ENCODE measurements at regions not wholly inside any gene's neighbourhood (a gene's known extent, or its start where the extent isn't known, plus 50 kb on each side); places are given as distances from the start of the nearest gene placed in this dataset.

DNA sequence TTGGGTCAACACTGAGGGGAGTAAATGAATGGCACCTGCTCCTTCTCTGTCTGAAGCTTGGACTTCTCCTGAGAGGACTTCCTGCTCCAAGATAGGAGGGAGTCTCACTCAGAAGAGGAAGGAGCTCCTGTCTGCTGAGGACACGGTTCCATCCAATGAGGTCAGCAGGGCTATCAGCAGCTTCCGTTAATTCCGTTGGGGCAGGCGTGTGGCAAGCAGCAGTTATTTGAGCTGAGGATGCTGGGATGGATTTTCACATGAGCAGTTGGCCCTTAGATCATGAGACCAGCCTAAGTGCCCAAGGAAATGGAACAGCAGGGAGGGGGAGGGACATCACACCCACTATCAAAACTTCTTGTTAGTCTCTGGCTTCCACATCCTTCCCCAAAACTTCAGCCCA is 159.0 kb upstream of the PZP start:
- H3K9me3 ChIP-seq (ENCODE audit: control insufficient read depth, insufficient read depth, low read length): no peaks in the 10 kb centered on the region

More for the DNA sequence above, 159.0 kb upstream of the PZP start:
- in situ Hi-C loops (cut with MboI; ENCODE audit: low sequenced_read_pairs): no loop called here
- Histone ChIP-seq H2BK5ac (ENCODE audit: low read depth, low read length, poor library complexity, severe bottlenecking) (no peak overlapping the region), H3K4ac (ENCODE audit: low read depth, low read length) (no peak overlapping the region), H2AK5ac (ENCODE audit: low read depth, low read length) (no peak overlapping the region), H3K79me1 (ENCODE audit: low read depth in 1 of 2, low read length in 2 of 2) (no peaks in the 10 kb centered on the region), H3K4me2 (ENCODE audit: low read depth, low read length) (no peak overlapping the region), H2BK15ac (ENCODE audit: low read depth, low read length) (no peak overlapping the region), H3K56ac (ENCODE audit: extremely low read depth, insufficient read depth, low read length) (no peak overlapping the region), H3K14ac (replicated peaks; ENCODE audit: low read depth, low read length) (no peak overlapping the region), H3K9ac (ENCODE audit: low read depth, low read length) (no peak overlapping the region), H3K18ac (ENCODE audit: low read depth, low read length) (no peak overlapping the region), H3K27me3 (ENCODE audit: control insufficient read depth, insufficient read depth, low read length) (peaks cover 2% of the 10 kb centered on the region), H3K27ac (ENCODE audit: insufficient read depth, low read length) (no peak overlapping the region), H4K91ac (ENCODE audit: insufficient read depth, low read depth, low read length) (no peak overlapping the region), H3K36me3 (ENCODE audit: control insufficient read depth, insufficient read depth, low read length) (no peaks in the 10 kb centered on the region), H2AK9ac (replicated peaks; ENCODE audit: low read depth, low read length, poor library complexity) (no peak overlapping the region), H2AFZ (replicated peaks; ENCODE audit: low read length, poor library complexity) (no peak overlapping the region), H2BK120ac (ENCODE audit: low read depth, low read length) (no peak overlapping the region), H3K4me3 (ENCODE audit: insufficient read depth, low read depth, low read length) (no peak overlapping the region), H4K8ac (ENCODE audit: low read depth in 2 of 2, low read length in 2 of 2) (no peak overlapping the region), H4K20me1 (ENCODE audit: insufficient read depth, low read length) (no peaks in the 10 kb centered on the region), H3K9me1 (ENCODE audit: insufficient read depth, low read length) (no peaks in the 10 kb centered on the region), H2BK20ac (ENCODE audit: low read depth, low read length) (no peak overlapping the region), H3K23ac (ENCODE audit: low read depth, low read length) (no peak overlapping the region), H4K5ac (ENCODE audit: low read depth, low read length) (no peak overlapping the region), H3K4me1 (ENCODE audit: control insufficient read depth, insufficient read depth, low read length) (peaks cover 6% of the 10 kb centered on the region)
- dilution Hi-C loops (cut with HindIII; ENCODE audit: low sequenced_read_pairs, unreplicated experiment): no loop called here
- ATAC-seq (ENCODE audit: low read depth): no peak
- no CpG with 5 or more reads among the region's 4 CpGs for WGBS, 2 experiments (ENCODE audit: extremely low coverage in 2 of 2, insufficient read length in 1 of 2)
- intact Hi-C loops (cut with micrococcal nuclease): no loop called here
- no TSS peak for BruUV-seq (replicated peaks)
- DNase-seq: no peak
- ChIA-PET POLR2A (ENCODE audit: unreplicated experiment) (no interaction called here), CTCF (no interaction called here)
- TF ChIP-seq MXI1 (IDR thresholded peaks at IDR 0.05; ENCODE audit: borderline replicate concordance, low read depth, low read length) (no peak), CHD1 (IDR thresholded peaks at IDR 0.05; ENCODE audit: low read depth, low read length) (no peak), RFX5 (IDR thresholded peaks at IDR 0.05; ENCODE audit: low read depth, low read length) (no peak), MAZ (IDR thresholded peaks at IDR 0.05; ENCODE audit: borderline replicate concordance, low read depth, low read length) (no peak), NFE2L2 (IDR thresholded peaks at IDR 0.05; ENCODE audit: low read depth, low read length) (no peak), FOS (IDR thresholded peaks at IDR 0.05; ENCODE audit: low read depth, low read length) (no peak), MAFK (IDR thresholded peaks at IDR 0.05; ENCODE audit: low read depth, low read length) (no peak), SMC3 (IDR thresholded peaks at IDR 0.05; ENCODE audit: low read depth, low read length) (no peak), RAD21 (IDR thresholded peaks at IDR 0.05; ENCODE audit: low read length) (no peak)
